Ishikawa (cell line): ENCODE measurements at regions not wholly inside any gene's neighbourhood (a gene's known extent, or its start where the extent isn't known, plus 50 kb on each side); places are given as distances from the start of the nearest gene placed in this dataset.

ENCODE experiments used
- CEBPB ChIP-seq: IDR thresholded peaks from 2 replicates; pipeline ENCODE4 v1.6.1; 2012
- CREB1 ChIP-seq: IDR thresholded peaks from 2 replicates; pipeline ENCODE4 v1.6.1; 2012; ENCODE audit warnings: low read depth
- EGR1 ChIP-seq: IDR thresholded peaks from 2 replicates; pipeline ENCODE4 v1.6.1; 2012
- EP300 ChIP-seq: IDR thresholded peaks from 2 replicates; pipeline ENCODE4 v1.6.1; 2012; ENCODE audit warnings: borderline replicate concordance
- FOXM1 ChIP-seq: IDR thresholded peaks from 2 replicates; pipeline ENCODE4 v1.6.1; 2012; ENCODE audit warnings: low read depth, borderline replicate concordance
- NFIC ChIP-seq: IDR thresholded peaks from 2 replicates; pipeline ENCODE4 v1.6.1; 2012
- RAD21 ChIP-seq: IDR thresholded peaks from 2 replicates; pipeline ENCODE4 v1.6.1; 2012; ENCODE audit warnings: low read depth
- TAF1 ChIP-seq: IDR thresholded peaks from 2 replicates; pipeline ENCODE4 v1.6.1; 2012; ENCODE audit warnings: low read depth, mild to moderate bottlenecking
- TCF12 ChIP-seq: IDR thresholded peaks from 2 replicates; pipeline ENCODE4 v1.6.1; 2012; ENCODE audit warnings: low read depth
- TEAD4 ChIP-seq: IDR thresholded peaks from 2 replicates; pipeline ENCODE4 v1.6.1; 2012
- YY1 ChIP-seq: IDR thresholded peaks from 2 replicates; pipeline ENCODE4 v1.6.1; 2012; ENCODE audit warnings: low read depth
- ZBTB7A ChIP-seq: IDR thresholded peaks from 2 replicates; pipeline ENCODE4 v1.6.1; 2012; ENCODE audit warnings: low read depth
- TF ChIP-seq, protein P1 (sequence below): IDR thresholded peaks from 2 replicates; pipeline ENCODE4 v1.6.1; 2012; ENCODE audit warnings: low read depth, mild to moderate bottlenecking
- TF ChIP-seq, protein P2 (sequence below): IDR thresholded peaks from 2 replicates; pipeline ENCODE4 v1.6.1; 2012

DNA sequence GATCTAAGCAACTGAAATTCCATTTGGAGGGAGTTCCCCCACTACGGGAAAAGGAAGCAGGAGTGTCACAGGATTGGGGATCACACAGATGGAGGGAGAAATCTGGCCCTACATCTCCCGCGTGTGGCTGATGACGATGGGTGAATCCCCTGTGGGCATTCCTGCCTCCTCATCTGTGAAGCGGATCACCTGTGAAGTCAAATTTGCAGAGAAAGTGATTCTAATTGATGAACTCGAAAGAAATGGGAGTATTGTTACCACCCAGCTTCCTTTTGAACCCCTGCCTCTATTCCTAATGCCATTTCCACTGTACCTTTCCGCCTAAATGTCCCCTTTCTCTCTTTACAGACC, 92.0 kb downstream of the CMPK2 start:
- TF ChIP-seq FOXM1 (no peak), EP300 (no peak), TAF1 (no peak), TEAD4 (no peak), EGR1 (no peak), ZBTB7A (no peak), YY1 (no peak), TCF12 (no peak), CREB1 (no peak), NFIC (no peak)

DNA sequence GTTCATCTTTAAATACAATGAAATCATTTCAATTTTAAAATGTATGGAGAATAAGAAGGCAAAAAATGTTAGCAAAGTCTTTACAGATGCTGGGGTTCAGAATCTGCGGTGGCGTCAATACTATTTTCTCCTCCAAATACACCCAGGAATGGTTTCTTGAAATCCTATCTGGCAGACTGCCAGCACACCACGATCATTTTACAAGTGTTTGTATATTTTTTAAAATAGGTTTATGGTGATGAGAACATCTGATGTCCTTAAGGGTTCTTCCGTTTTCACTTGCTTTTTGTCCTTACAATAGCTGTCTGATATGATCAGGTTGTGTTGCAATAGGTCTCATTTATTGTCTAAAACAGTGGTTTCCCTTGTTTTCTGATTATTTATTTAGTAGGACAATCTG, 89.6 kb downstream of the CMPK2 start:
- no peak for TF ChIP-seq CEBPB
- TF ChIP-seq, protein P1, sequence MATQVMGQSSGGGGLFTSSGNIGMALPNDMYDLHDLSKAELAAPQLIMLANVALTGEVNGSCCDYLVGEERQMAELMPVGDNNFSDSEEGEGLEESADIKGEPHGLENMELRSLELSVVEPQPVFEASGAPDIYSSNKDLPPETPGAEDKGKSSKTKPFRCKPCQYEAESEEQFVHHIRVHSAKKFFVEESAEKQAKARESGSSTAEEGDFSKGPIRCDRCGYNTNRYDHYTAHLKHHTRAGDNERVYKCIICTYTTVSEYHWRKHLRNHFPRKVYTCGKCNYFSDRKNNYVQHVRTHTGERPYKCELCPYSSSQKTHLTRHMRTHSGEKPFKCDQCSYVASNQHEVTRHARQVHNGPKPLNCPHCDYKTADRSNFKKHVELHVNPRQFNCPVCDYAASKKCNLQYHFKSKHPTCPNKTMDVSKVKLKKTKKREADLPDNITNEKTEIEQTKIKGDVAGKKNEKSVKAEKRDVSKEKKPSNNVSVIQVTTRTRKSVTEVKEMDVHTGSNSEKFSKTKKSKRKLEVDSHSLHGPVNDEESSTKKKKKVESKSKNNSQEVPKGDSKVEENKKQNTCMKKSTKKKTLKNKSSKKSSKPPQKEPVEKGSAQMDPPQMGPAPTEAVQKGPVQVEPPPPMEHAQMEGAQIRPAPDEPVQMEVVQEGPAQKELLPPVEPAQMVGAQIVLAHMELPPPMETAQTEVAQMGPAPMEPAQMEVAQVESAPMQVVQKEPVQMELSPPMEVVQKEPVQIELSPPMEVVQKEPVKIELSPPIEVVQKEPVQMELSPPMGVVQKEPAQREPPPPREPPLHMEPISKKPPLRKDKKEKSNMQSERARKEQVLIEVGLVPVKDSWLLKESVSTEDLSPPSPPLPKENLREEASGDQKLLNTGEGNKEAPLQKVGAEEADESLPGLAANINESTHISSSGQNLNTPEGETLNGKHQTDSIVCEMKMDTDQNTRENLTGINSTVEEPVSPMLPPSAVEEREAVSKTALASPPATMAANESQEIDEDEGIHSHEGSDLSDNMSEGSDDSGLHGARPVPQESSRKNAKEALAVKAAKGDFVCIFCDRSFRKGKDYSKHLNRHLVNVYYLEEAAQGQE, result no peak
- TF ChIP-seq EGR1, result no peak

DNA sequence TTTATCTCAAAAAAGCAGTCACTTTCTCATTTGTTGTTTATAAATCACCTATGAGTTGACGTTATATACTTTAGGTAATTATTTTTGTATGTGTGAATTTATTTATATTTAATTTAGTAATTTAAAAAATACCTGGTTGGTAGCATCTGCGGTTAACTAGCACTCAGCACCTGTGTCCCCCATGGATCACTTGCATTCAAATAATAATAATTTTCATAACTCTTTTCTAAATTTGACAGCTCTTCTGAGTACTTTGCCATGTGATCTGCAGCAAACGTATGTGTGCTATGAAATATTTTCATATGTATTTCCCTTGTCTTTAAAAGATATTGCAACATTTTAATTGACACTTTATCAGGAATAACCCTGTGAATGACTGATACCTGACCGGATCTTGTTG, 88.1 kb downstream of the CMPK2 start:
- TF ChIP-seq, protein P1, result no peak
- TF ChIP-seq ZBTB7A, result no peak
- no peak for TF ChIP-seq YY1
- TF ChIP-seq FOXM1, result no peak
- no peak for TF ChIP-seq EGR1
- TF ChIP-seq CEBPB, result no peak

DNA sequence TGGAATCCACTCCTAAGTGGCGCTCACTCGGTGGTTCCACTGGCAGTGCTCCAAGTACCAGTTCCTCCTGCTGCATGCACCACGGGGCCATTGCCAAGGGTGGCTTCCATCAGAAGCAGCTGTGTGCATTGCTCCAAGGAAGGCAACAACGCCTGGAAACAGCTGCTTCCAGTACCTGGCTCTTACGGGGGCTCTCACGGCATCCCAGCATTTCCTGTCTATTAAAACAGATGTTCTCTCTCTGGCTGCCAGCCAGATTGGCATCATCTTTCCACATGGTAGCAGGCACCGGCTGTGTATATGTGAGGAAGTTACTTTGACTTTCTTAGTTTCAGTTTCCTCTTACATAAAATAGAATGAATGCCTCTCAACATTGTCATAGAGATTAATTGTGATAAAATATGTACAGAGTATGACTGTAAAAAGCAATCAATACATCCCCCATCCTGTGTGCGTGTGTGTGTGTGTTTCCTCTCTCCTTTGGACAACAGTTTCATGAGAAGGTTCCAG, 84.9 kb downstream of the CMPK2 start:
- TF ChIP-seq NFIC, result no peak
- TF ChIP-seq EGR1, result no peak
- TF ChIP-seq CREB1, result no peak
- TF ChIP-seq YY1, result no peak
- no peak for TF ChIP-seq TAF1
- no peak for TF ChIP-seq RAD21
- TF ChIP-seq, protein P2, sequence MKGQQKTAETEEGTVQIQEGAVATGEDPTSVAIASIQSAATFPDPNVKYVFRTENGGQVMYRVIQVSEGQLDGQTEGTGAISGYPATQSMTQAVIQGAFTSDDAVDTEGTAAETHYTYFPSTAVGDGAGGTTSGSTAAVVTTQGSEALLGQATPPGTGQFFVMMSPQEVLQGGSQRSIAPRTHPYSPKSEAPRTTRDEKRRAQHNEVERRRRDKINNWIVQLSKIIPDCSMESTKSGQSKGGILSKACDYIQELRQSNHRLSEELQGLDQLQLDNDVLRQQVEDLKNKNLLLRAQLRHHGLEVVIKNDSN, result no peak
- no peak for TF ChIP-seq ZBTB7A
- no peak for TF ChIP-seq EP300
- TF ChIP-seq, protein P1, result no peak

DNA sequence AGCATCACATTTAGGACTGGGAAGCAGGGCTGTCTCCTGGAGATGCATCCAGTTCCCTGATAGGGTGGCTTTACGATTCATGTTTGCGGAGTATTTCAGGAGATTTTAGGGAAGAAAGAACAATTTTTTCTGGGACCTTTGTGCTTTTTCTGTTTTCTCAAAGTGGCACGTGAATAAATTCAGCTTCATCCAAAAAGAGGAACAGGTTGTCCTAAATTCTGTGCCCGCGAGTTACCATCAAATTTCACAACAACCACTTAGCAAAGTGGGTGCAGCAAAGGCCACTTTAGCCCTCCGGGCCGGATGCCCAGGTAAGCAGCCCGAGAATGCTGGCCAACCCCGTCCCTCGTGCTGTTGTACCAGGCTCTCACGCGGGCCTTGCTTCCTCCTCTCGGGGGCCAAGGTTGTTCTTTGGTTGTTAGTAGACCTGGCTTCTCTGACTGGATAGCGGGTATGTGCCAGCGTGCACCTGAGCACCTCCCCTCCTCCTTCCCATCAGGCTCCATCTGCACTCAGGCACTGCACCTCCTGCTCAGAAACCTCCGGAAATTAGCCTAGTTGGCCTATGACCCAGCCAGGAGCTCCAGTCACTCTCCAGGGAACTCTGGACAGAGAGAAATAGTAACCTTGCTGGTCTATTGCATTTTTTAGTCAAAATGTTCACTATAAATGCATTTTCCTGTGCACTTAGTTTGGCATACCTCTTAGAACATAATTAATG, 83.0 kb downstream of the CMPK2 start:
- TF ChIP-seq, protein P1, result no peak
